MV-4-11 (cell line): ENCODE measurements at regions not wholly inside any gene's neighbourhood (a gene's known extent, or its start where the extent isn't known, plus 50 kb on each side); places are given as distances from the start of the nearest gene placed in this dataset.

Source experiments
- DNase-seq: peaks from one replicate; lab custom pipeline; 2025; lab: John Stamatoyannopoulos, UW

GRCh38 chr3:168889666-168890065 is 773.8 kb downstream of the MECOM start:
- no peak for DNase-seq

GRCh38 chr3:168888781-168889180 is 774.7 kb downstream of the MECOM start:
- no peak for DNase-seq

GRCh38 chr3:168885028-168885427 is 778.5 kb downstream of the MECOM start:
- DNase-seq = no peak

- no peak for DNase-seq
Observed at GRCh38 chr3:168884353-168884903, 779.1 kb downstream of the MECOM start.

GRCh38 chr3:168883145-168883544 is 780.4 kb downstream of the MECOM start:
- DNase-seq = no peak

- DNase-seq = no peak
Observed at GRCh38 chr3:168881804-168882203, 781.7 kb downstream of the MECOM start.

GRCh38 chr3:168878655-168879054 is 782.9 kb upstream of the GOLIM4 start:
- no peak for DNase-seq

- DNase-seq = no peak
Observed at GRCh38 chr3:168877899-168878298, 782.2 kb upstream of the GOLIM4 start.

GRCh38 chr3:168876346-168877035 is 780.8 kb upstream of the GOLIM4 start:
- no peak for DNase-seq

- DNase-seq = no peak
Observed at GRCh38 chr3:168872826-168873225, 777.1 kb upstream of the GOLIM4 start.

- no peak for DNase-seq
Observed at GRCh38 chr3:168870892-168871291, 775.2 kb upstream of the GOLIM4 start.

- no peak for DNase-seq
Observed at GRCh38 chr3:168865022-168865551, 769.4 kb upstream of the GOLIM4 start.

GRCh38 chr3:168864107-168865021 is 768.6 kb upstream of the GOLIM4 start:
- DNase-seq = no peak

- no peak for DNase-seq
Observed at GRCh38 chr3:168863561-168863960, 767.8 kb upstream of the GOLIM4 start.

GRCh38 chr3:168862466-168862865 is 766.7 kb upstream of the GOLIM4 start:
- no peak for DNase-seq

- no peak for DNase-seq
Observed at GRCh38 chr3:168860592-168860991, 764.9 kb upstream of the GOLIM4 start.

- no peak for DNase-seq
Observed at GRCh38 chr3:168860028-168860427, 764.3 kb upstream of the GOLIM4 start.

- no peak for DNase-seq
Observed at GRCh38 chr3:168859574-168859973, 763.9 kb upstream of the GOLIM4 start.

GRCh38 chr3:168859143-168859542 is 763.4 kb upstream of the GOLIM4 start:
- DNase-seq = no peak

GRCh38 chr3:168858327-168858726 is 762.6 kb upstream of the GOLIM4 start:
- no peak for DNase-seq

- no peak for DNase-seq
Observed at GRCh38 chr3:168850109-168850508, 754.4 kb upstream of the GOLIM4 start.

- DNase-seq = peak; percentile 11
Observed at GRCh38 chr3:168847291-168847883, 751.7 kb upstream of the GOLIM4 start.
